ENCODE measurements at regions not wholly inside any gene's neighbourhood (a gene's known extent, or its start where the extent isn't known, plus 50 kb on each side); places are given as distances from the start of the nearest gene placed in this dataset.

- no peak for TF ChIP-seq POLR2A (IDR thresholded peaks at IDR 0.05; ENCODE audit: extremely low read depth, insufficient read length)
- no peak for TF ChIP-seq CTCF (IDR thresholded peaks at IDR 0.05; ENCODE audit: low read depth, low read length)
- TF ChIP-seq MYC (IDR thresholded peaks at IDR 0.05; ENCODE audit: low read depth, low read length), result no peak
- TF ChIP-seq MAX (IDR thresholded peaks at IDR 0.05; ENCODE audit: low read depth, low read length), result no peak
- no peak overlapping the region for H3K4me3 ChIP-seq (ENCODE audit: low read depth, low read length)
- no peak for DNase-seq (ENCODE audit: low read depth)
These were observed 94.5 kb upstream of the ENPP6 start for GRCh38 chr4:184312126-184312525.

- no peak overlapping the region for H3K4me3 ChIP-seq (ENCODE audit: low read depth, low read length)
- TF ChIP-seq MYC (IDR thresholded peaks at IDR 0.05; ENCODE audit: low read depth, low read length) (no peak), MAX (IDR thresholded peaks at IDR 0.05; ENCODE audit: low read depth, low read length) (no peak), CTCF (IDR thresholded peaks at IDR 0.05; ENCODE audit: low read depth, low read length) (no peak), POLR2A (IDR thresholded peaks at IDR 0.05; ENCODE audit: extremely low read depth, insufficient read length) (no peak)
- DNase-seq (ENCODE audit: low read depth), result no peak
These were observed 93.4 kb upstream of the ENPP6 start for GRCh38 chr4:184310881-184311709.

- no peak overlapping the region for H3K4me3 ChIP-seq (ENCODE audit: low read depth, low read length)
- no peak for TF ChIP-seq MAX (IDR thresholded peaks at IDR 0.05; ENCODE audit: low read depth, low read length)
- no peak for TF ChIP-seq POLR2A (IDR thresholded peaks at IDR 0.05; ENCODE audit: extremely low read depth, insufficient read length)
- peak; percentile 43 for TF ChIP-seq CTCF (IDR thresholded peaks at IDR 0.05; ENCODE audit: low read depth, low read length)
- no peak for TF ChIP-seq MYC (IDR thresholded peaks at IDR 0.05; ENCODE audit: low read depth, low read length)
- peak; percentile 52 for DNase-seq (ENCODE audit: low read depth)
These were observed 92.5 kb upstream of the ENPP6 start for GRCh38 chr4:184310171-184310567.

GRCh38 chr4:184309241-184310170 is 91.8 kb upstream of the ENPP6 start:
- no peak overlapping the region for H3K4me3 ChIP-seq (ENCODE audit: low read depth, low read length)
- TF ChIP-seq CTCF (IDR thresholded peaks at IDR 0.05; ENCODE audit: low read depth, low read length) (no peak), POLR2A (IDR thresholded peaks at IDR 0.05; ENCODE audit: extremely low read depth, insufficient read length) (no peak), MAX (IDR thresholded peaks at IDR 0.05; ENCODE audit: low read depth, low read length) (no peak), MYC (IDR thresholded peaks at IDR 0.05; ENCODE audit: low read depth, low read length) (no peak)
- no peak for DNase-seq (ENCODE audit: low read depth)

GRCh38 chr4:184306949-184307348 is 89.3 kb upstream of the ENPP6 start:
- DNase-seq (ENCODE audit: low read depth), result no peak
- H3K4me3 ChIP-seq (ENCODE audit: low read depth, low read length), result no peak overlapping the region
- TF ChIP-seq MAX (IDR thresholded peaks at IDR 0.05; ENCODE audit: low read depth, low read length) (no peak), MYC (IDR thresholded peaks at IDR 0.05; ENCODE audit: low read depth, low read length) (no peak), CTCF (IDR thresholded peaks at IDR 0.05; ENCODE audit: low read depth, low read length) (no peak), POLR2A (IDR thresholded peaks at IDR 0.05; ENCODE audit: extremely low read depth, insufficient read length) (no peak)
